Neural crest cell (in vitro differentiated cells): ENCODE measurements at regions not wholly inside any gene's neighbourhood (a gene's known extent, or its start where the extent isn't known, plus 50 kb on each side); places are given as distances from the start of the nearest gene placed in this dataset.

Experiments used
- DNase-seq: peaks from one replicate; pipeline ENCODE4 v3.0.0; 2021; ENCODE audit warnings: low read depth, mixed read lengths, low spot score
- H3K27ac Mint-ChIP-seq: one replicate; pipeline ENCODE4 v1.8.0; 2021; ENCODE audit warnings: mild to moderate bottlenecking, mixed read lengths; ENCODE audit not compliant: unreplicated experiment
- H3K27me3 Mint-ChIP-seq: 2 replicates; pipeline ENCODE4 v1.8.0; 2021; ENCODE audit warnings: low read depth, mild to moderate bottlenecking, mixed read lengths
- H3K36me3 Mint-ChIP-seq: 2 replicates; pipeline ENCODE4 v1.8.0; 2021; ENCODE audit warnings: low read depth, mild to moderate bottlenecking, mixed read lengths
- H3K4me1 Mint-ChIP-seq: 2 replicates; pipeline ENCODE4 v1.8.0; 2021; ENCODE audit warnings: mixed read lengths
- H3K4me3 Mint-ChIP-seq: one replicate; pipeline ENCODE4 v1.8.0; 2021; ENCODE audit warnings: mild to moderate bottlenecking, mixed read lengths
- H3K9me3 Mint-ChIP-seq: 2 replicates; pipeline ENCODE4 v1.8.0; 2021; ENCODE audit warnings: mixed read lengths
- TF ChIP-seq, protein P1 (sequence below): fragments of 200-600 bp; sonication (generic); conservative IDR thresholded peaks from 2 replicates; pipeline ENCODE4 v1.5.0; 2021; ENCODE audit warnings: antibody characterized with exemption, mild to moderate bottlenecking

DNA sequence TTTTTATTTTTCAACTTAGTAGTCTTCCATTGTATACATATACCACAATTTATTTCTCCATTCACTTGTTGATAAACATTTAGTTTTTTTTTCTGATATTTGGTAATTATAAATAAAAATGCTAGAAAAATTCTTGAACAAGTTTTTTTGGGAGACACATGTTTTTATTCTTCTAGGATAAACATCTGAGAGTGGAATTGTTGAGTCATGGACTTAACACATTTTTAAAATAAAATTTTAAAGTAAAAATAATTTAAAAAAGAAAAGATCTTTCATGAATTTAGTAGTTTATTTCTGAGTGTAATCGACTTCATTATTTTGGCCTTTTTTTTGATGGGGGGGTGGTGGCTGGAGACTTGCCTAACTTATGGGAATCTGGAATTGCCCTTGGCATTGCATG is 391.1 kb downstream of the KCNJ2 start:
- no peak for DNase-seq
- Mint-ChIP-seq H3K27me3 (no peaks in the 10 kb centered on the region), H3K27ac (no peak overlapping the region), H3K4me3 (no peak overlapping the region), H3K36me3 (no peaks in the 10 kb centered on the region), H3K9me3 (no peaks in the 10 kb centered on the region), H3K4me1 (no peaks in the 10 kb centered on the region)
- TF ChIP-seq, protein P1, sequence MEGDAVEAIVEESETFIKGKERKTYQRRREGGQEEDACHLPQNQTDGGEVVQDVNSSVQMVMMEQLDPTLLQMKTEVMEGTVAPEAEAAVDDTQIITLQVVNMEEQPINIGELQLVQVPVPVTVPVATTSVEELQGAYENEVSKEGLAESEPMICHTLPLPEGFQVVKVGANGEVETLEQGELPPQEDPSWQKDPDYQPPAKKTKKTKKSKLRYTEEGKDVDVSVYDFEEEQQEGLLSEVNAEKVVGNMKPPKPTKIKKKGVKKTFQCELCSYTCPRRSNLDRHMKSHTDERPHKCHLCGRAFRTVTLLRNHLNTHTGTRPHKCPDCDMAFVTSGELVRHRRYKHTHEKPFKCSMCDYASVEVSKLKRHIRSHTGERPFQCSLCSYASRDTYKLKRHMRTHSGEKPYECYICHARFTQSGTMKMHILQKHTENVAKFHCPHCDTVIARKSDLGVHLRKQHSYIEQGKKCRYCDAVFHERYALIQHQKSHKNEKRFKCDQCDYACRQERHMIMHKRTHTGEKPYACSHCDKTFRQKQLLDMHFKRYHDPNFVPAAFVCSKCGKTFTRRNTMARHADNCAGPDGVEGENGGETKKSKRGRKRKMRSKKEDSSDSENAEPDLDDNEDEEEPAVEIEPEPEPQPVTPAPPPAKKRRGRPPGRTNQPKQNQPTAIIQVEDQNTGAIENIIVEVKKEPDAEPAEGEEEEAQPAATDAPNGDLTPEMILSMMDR: no peak

DNA sequence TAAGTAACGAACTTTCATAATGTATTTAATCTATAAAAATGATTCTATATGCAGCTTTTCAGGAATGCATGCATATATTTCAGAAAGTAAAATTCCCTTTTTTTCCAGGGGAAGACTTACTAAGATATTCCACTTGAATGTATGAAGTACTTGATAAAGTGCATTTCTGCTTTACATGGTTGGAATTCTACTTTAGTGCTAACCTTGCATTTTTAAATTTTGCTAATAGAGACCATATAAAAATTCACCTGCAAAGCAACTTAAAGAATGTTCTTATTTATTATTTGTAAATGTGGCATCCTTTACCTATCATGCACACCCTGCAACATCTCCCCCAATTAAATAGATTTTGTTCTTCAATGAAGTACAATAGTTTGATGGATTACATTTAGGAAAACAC is 392.8 kb downstream of the KCNJ2 start:
- Mint-ChIP-seq H3K27ac (no peak overlapping the region), H3K36me3 (no peaks in the 10 kb centered on the region), H3K4me1 (no peaks in the 10 kb centered on the region), H3K27me3 (no peaks in the 10 kb centered on the region), H3K4me3 (no peak overlapping the region), H3K9me3 (no peaks in the 10 kb centered on the region)
- TF ChIP-seq, protein P1: no peak
- no peak for DNase-seq

DNA sequence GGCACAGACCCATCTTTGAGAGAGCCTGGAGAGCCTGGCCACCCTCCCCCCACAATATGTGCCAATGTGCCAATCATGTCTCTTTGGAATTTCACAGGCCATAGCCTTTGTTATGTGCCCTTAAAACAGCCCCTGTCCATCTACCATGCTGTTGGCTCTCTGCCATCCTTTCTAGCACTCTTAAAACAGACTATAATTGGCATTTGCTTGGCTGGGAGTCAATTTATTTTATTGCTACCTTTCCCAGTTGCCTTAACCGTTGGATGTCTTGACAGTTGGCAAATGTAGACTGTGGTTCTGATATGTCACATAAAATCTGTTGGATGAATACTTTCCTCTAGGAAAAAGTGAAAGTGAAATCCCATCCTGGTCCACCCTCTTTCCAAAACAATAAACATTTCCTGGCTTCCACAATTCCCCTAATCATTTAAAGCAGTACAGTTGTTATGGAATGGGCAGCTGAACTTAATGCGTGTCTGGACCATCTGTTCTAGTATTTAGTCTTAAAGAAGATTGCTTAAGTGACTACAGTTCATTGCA is 394.0 kb downstream of the KCNJ2 start:
- Mint-ChIP-seq H3K27ac (no peak overlapping the region), H3K4me1 (no peaks in the 10 kb centered on the region), H3K36me3 (no peaks in the 10 kb centered on the region), H3K9me3 (no peaks in the 10 kb centered on the region), H3K27me3 (no peaks in the 10 kb centered on the region), H3K4me3 (no peak overlapping the region)
- TF ChIP-seq, protein P1: no peak
- no peak for DNase-seq

DNA sequence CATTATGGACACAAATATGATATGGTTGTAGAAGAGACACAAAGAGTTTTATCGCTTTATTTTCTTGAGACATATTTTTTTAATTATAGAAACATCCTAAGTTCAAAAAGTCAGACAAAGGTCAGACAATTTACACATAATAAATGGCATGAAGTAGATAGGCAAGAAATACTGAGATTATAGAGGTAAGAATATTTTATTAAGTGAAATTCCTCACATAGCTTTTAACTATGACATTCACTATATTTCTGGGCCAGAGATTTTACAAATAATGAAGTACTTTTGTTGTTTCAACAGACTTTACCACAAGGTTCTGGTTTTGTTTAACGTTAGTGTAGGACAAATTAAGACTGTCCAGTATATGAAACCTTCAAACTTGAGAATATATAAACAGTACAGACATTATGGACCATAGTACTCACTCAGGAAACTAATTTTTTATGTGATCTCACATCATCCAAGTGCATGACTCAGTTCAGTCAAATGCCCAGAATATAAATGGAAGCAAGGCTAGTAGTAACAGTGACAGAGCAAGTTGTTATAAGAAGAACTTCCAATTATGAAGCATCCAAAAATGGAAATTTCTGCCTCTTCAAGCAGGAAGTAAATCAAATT is 394.8 kb downstream of the KCNJ2 start:
- Mint-ChIP-seq H3K4me1 (no peaks in the 10 kb centered on the region), H3K36me3 (no peaks in the 10 kb centered on the region), H3K9me3 (no peaks in the 10 kb centered on the region), H3K4me3 (no peak overlapping the region), H3K27ac (no peak overlapping the region), H3K27me3 (no peaks in the 10 kb centered on the region)
- DNase-seq: no peak
- TF ChIP-seq, protein P1: no peak

DNA sequence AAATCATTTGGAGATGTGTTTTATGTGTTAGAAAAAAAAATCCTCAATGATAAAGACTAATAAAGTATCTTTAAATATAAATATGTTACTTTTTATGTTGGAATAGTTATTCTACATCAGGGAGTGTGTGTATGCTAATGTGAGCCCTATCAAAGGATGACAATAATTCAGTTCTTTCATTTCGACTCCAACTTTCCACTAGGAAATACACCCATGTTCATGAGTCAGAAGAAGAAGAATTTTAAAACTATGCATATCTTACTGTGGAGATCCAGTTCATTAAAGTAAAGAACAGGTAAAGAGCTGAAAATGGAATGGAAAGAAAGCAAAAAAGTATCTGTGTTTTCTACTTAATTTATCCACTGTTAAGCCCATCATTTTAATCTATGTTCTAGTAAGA is 399.8 kb downstream of the KCNJ2 start:
- H3K4me1 Mint-ChIP-seq: no peaks in the 10 kb centered on the region
- H3K9me3 Mint-ChIP-seq: no peaks in the 10 kb centered on the region

More for the DNA sequence above, 399.8 kb downstream of the KCNJ2 start:
- no peak overlapping the region for H3K27ac Mint-ChIP-seq
- DNase-seq: no peak
- H3K4me3 Mint-ChIP-seq: no peak overlapping the region
- TF ChIP-seq, protein P1: no peak
- no peaks in the 10 kb centered on the region for H3K27me3 Mint-ChIP-seq
- H3K36me3 Mint-ChIP-seq: no peaks in the 10 kb centered on the region
